ENCODE measurements at regions not wholly inside any gene's neighbourhood (a gene's known extent, or its start where the extent isn't known, plus 50 kb on each side); places are given as distances from the start of the nearest gene placed in this dataset.

GRCh38 chr16:72568502-72568901 lies 396.5 kb upstream of the PMFBP1 start:
- intact Hi-C loops (cut with micrococcal nuclease) = no loop called here
- Mint-ChIP-seq H3K27me3 (no peaks in the 10 kb centered on the region), H3K4me1 (ENCODE audit: low read depth) (no peaks in the 10 kb centered on the region), H3K4me3 (no peak overlapping the region), H3K36me3 (no peaks in the 10 kb centered on the region), H3K9me3 (no peaks in the 10 kb centered on the region), H3K27ac (no peak overlapping the region)
- ChIA-PET POLR2A (no interaction called here), CTCF (no interaction called here)
- DNase-seq = no peak

- ChIA-PET CTCF (no interaction called here), POLR2A (no interaction called here)
- Mint-ChIP-seq H3K4me1 (ENCODE audit: low read depth) (no peaks in the 10 kb centered on the region), H3K27me3 (no peaks in the 10 kb centered on the region), H3K4me3 (no peak overlapping the region), H3K27ac (no peak overlapping the region), H3K36me3 (no peaks in the 10 kb centered on the region), H3K9me3 (no peaks in the 10 kb centered on the region)
- DNase-seq = no peak
- intact Hi-C loops (cut with micrococcal nuclease) = no loop called here
Observed at GRCh38 chr16:72566174-72566573, 394.2 kb upstream of the PMFBP1 start.

DNA sequence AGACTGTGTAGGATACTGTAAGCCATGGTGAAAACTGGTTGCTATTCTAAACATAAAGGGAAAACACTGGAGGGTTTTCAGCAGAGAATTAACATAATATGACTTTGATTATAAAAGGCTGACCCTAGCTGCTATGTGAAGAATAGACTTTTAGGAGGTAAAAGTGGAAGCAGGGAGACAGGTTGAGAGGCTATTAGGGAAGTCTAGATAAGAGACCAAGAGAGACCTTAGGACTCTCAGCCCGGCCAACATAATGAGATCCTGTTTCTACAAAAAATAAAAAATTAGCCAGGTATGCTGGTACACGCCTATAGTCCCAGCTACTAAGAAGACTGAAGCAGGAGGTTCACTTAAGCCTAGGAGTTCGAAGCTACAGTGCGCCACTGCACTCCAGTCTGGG lies 393.2 kb upstream of the PMFBP1 start:
- intact Hi-C loops (cut with micrococcal nuclease) = no loop called here
- POLR2A ChIA-PET = no interaction called here
- no peak for DNase-seq
- H3K36me3 Mint-ChIP-seq = no peaks in the 10 kb centered on the region
- H3K9me3 Mint-ChIP-seq = no peaks in the 10 kb centered on the region
- no peaks in the 10 kb centered on the region for H3K4me1 Mint-ChIP-seq (ENCODE audit: low read depth)
- no peak overlapping the region for H3K27ac Mint-ChIP-seq
- CTCF ChIA-PET = no interaction called here
- no peaks in the 10 kb centered on the region for H3K27me3 Mint-ChIP-seq
- H3K4me3 Mint-ChIP-seq = no peak overlapping the region

- DNase-seq = no peak
- CTCF ChIA-PET = no interaction called here
- no peaks in the 10 kb centered on the region for H3K36me3 Mint-ChIP-seq
- no peaks in the 10 kb centered on the region for H3K9me3 Mint-ChIP-seq
- POLR2A ChIA-PET = no interaction called here
- no peaks in the 10 kb centered on the region for H3K4me1 Mint-ChIP-seq (ENCODE audit: low read depth)
- no peak overlapping the region for H3K27ac Mint-ChIP-seq
- intact Hi-C loops (cut with micrococcal nuclease) = no loop called here
- H3K4me3 Mint-ChIP-seq = no peak overlapping the region
- no peaks in the 10 kb centered on the region for H3K27me3 Mint-ChIP-seq
Observed at GRCh38 chr16:72560617-72561016, 388.7 kb upstream of the PMFBP1 start.

DNA sequence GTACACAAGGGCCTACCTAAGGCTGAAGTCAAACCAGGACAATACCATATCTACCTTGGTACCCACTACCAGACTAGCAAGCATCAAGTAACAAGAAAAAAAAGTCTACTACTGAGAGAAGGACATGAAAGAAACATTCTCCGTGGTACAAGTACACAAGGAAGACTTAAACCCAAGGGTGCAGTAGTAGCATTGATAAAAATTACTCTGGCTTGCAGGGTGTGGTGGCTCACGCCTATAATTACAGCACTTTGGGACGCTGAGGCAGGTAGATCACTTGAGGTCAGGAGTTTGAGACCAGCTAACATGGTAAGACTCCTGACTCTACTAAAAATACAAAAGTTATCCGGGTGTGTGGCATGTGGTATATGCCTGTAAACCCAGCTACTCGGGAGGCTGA lies 386.5 kb upstream of the PMFBP1 start:
- H3K27ac Mint-ChIP-seq = no peak overlapping the region
- ChIA-PET POLR2A (no interaction called here), CTCF (no interaction called here)
- H3K27me3 Mint-ChIP-seq = no peaks in the 10 kb centered on the region
- H3K9me3 Mint-ChIP-seq = no peaks in the 10 kb centered on the region
- DNase-seq = no peak
- H3K4me3 Mint-ChIP-seq = no peak overlapping the region
- no peaks in the 10 kb centered on the region for H3K4me1 Mint-ChIP-seq (ENCODE audit: low read depth)
- no peaks in the 10 kb centered on the region for H3K36me3 Mint-ChIP-seq
- intact Hi-C loops (cut with micrococcal nuclease) = no loop called here

GRCh38 chr16:72554935-72555334 lies 383.0 kb upstream of the PMFBP1 start:
- peaks cover 3% of the 10 kb centered on the region for H3K9me3 Mint-ChIP-seq
- no peaks in the 10 kb centered on the region for H3K27me3 Mint-ChIP-seq
- CTCF ChIA-PET = no interaction called here
- H3K27ac Mint-ChIP-seq = no peak overlapping the region
- POLR2A ChIA-PET = no interaction called here
- H3K4me3 Mint-ChIP-seq = no peak overlapping the region
- intact Hi-C loops (cut with micrococcal nuclease) = no loop called here
- DNase-seq = no peak
- peaks cover 2% of the 10 kb centered on the region for H3K36me3 Mint-ChIP-seq
- no peaks in the 10 kb centered on the region for H3K4me1 Mint-ChIP-seq (ENCODE audit: low read depth)

GRCh38 chr16:72552654-72553053 lies 380.7 kb upstream of the PMFBP1 start:
- H3K27me3 Mint-ChIP-seq = no peaks in the 10 kb centered on the region
- no peaks in the 10 kb centered on the region for H3K4me1 Mint-ChIP-seq (ENCODE audit: low read depth)
- POLR2A ChIA-PET = no interaction called here
- H3K27ac Mint-ChIP-seq = no peak overlapping the region
- CTCF ChIA-PET = no interaction called here
- intact Hi-C loops (cut with micrococcal nuclease) = no loop called here
- H3K4me3 Mint-ChIP-seq = no peak overlapping the region
- H3K9me3 Mint-ChIP-seq = peaks cover 10% of the 10 kb centered on the region
- DNase-seq = no peak
- H3K36me3 Mint-ChIP-seq = peaks cover 4% of the 10 kb centered on the region

DNA sequence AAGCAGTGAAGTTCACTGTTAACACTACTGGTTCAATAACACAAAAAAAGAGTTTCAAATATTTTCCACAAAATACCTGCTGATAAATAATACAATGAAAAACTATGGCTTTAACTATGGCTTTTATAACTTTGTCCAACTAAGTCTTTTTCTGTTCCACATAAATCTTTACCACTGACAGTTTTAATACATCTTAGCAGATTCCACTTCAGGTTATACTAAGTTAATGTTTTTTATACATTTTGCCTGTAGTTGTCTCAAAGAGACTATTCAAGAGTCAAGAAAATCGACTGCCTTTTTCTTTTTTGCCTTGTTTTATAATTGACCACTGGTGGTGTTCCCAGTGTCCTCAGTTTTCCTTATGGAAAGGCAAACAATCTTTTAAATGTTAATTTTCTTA lies 379.7 kb upstream of the PMFBP1 start:
- CTCF ChIA-PET = no interaction called here

GRCh38 chr16:72549878-72550277 lies 377.9 kb upstream of the PMFBP1 start:
- CTCF ChIA-PET = no interaction called here
- H3K36me3 Mint-ChIP-seq = peaks cover 4% of the 10 kb centered on the region
- no peak overlapping the region for H3K4me3 Mint-ChIP-seq
- no peak overlapping the region for H3K27ac Mint-ChIP-seq
- H3K4me1 Mint-ChIP-seq (ENCODE audit: low read depth) = no peaks in the 10 kb centered on the region
- H3K27me3 Mint-ChIP-seq = no peaks in the 10 kb centered on the region
- peaks cover 13% of the 10 kb centered on the region for H3K9me3 Mint-ChIP-seq
- intact Hi-C loops (cut with micrococcal nuclease) = no loop called here
- POLR2A ChIA-PET = no interaction called here
- DNase-seq = no peak

More for the DNA sequence above, 379.7 kb upstream of the PMFBP1 start:
- Mint-ChIP-seq H3K27ac (no peak overlapping the region), H3K4me3 (no peak overlapping the region), H3K27me3 (no peaks in the 10 kb centered on the region), H3K9me3 (peaks cover 13% of the 10 kb centered on the region), H3K4me1 (ENCODE audit: low read depth) (no peaks in the 10 kb centered on the region), H3K36me3 (peaks cover 4% of the 10 kb centered on the region)
- DNase-seq = no peak
- intact Hi-C loops (cut with micrococcal nuclease) = no loop called here
- POLR2A ChIA-PET = no interaction called here

- H3K36me3 Mint-ChIP-seq = no peaks in the 10 kb centered on the region
- no peak overlapping the region for H3K27ac Mint-ChIP-seq
- intact Hi-C loops (cut with micrococcal nuclease) = no loop called here
- ChIA-PET CTCF (no interaction called here), POLR2A (no interaction called here)
- no peak overlapping the region for H3K4me3 Mint-ChIP-seq
- H3K27me3 Mint-ChIP-seq = no peaks in the 10 kb centered on the region
- no peak for DNase-seq
- no peaks in the 10 kb centered on the region for H3K9me3 Mint-ChIP-seq
- H3K4me1 Mint-ChIP-seq (ENCODE audit: low read depth) = no peaks in the 10 kb centered on the region
Observed at GRCh38 chr16:72542102-72542501, 370.1 kb upstream of the PMFBP1 start.

GRCh38 chr16:72537664-72538063 lies 365.7 kb upstream of the PMFBP1 start:
- DNase-seq = no peak
- Mint-ChIP-seq H3K4me3 (no peak overlapping the region), H3K27ac (no peak overlapping the region), H3K4me1 (ENCODE audit: low read depth) (no peaks in the 10 kb centered on the region), H3K27me3 (no peaks in the 10 kb centered on the region), H3K36me3 (no peaks in the 10 kb centered on the region), H3K9me3 (no peaks in the 10 kb centered on the region)
- CTCF ChIA-PET = no interaction called here
- intact Hi-C loops (cut with micrococcal nuclease) = no loop called here
- POLR2A ChIA-PET = no interaction called here

DNA sequence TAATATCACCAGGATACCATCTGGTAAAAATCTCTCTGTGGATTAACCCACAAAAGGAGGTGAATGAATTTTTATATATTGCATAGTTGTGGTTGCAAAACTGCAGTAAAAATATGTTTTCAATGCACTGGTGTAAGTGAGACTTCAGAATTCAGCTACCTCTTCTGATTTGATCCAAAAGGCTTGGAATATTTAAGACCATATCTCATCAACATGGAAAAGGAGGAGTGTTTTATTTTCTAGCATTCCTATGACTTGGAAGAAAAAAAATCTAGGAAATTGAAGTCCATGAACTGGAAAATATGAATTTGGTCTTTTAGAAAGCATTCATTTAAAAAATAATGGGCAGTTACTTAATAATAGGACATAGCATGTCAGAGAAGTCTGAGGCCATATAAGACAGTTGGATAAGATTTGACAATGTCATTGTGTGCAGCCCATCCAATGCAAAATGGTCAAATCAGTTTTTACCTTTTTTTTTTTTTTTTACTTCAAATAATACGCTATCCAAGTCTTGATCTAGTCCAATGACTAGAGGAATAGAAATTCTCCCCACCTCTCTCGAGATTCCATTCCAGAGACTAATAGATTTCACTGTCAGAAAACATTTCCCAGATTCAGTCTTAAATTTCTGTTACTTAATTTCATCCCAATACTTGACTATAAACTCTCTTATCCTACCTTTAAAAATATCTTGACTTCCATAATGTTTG lies 364.9 kb upstream of the PMFBP1 start:
- no peak overlapping the region for H3K27ac Mint-ChIP-seq
- H3K27me3 Mint-ChIP-seq = no peaks in the 10 kb centered on the region
- intact Hi-C loops (cut with micrococcal nuclease) = no loop called here
- H3K36me3 Mint-ChIP-seq = no peaks in the 10 kb centered on the region
- no peaks in the 10 kb centered on the region for H3K9me3 Mint-ChIP-seq
- POLR2A ChIA-PET = no interaction called here
- no peaks in the 10 kb centered on the region for H3K4me1 Mint-ChIP-seq (ENCODE audit: low read depth)
- no peak for DNase-seq
- H3K4me3 Mint-ChIP-seq = no peak overlapping the region
- CTCF ChIA-PET = no interaction called here

DNA sequence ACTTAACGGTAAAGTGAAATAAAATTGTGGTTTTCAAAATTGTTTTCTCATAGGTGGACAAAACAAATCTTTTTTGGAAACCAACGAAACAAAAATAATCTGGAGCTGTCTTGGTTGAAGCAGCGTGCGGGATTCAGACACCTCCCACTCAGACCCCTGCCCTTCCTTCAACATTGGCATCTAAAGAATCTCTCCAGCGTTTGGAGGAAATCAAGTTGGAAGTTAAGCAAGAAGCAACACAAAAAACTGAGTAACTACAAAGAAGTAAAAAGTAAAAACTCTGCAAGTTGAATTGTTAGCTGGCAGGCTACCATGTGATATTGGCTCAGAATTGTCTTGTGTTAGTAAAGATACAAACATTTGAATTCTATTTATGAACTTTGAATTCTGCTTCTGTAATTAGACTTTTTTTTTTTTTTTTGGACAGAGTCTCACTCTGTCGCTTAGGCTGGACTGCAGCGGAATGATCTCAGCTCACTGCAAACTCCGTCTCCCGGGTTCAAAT lies 361.0 kb upstream of the PMFBP1 start:
- CTCF ChIA-PET = no interaction called here
- POLR2A ChIA-PET = no interaction called here
- Mint-ChIP-seq H3K9me3 (peaks cover 3% of the 10 kb centered on the region), H3K4me1 (ENCODE audit: low read depth) (no peaks in the 10 kb centered on the region), H3K27ac (no peak overlapping the region), H3K27me3 (no peaks in the 10 kb centered on the region), H3K4me3 (no peak overlapping the region), H3K36me3 (no peaks in the 10 kb centered on the region)
- DNase-seq = no peak
- intact Hi-C loops (cut with micrococcal nuclease) = no loop called here

Data from activated CD4-positive, alpha-beta memory T cell treated with anti-CD3 and anti-CD28 coated beads for 36 hours (primary cell).